ENCODE measurements at regions not wholly inside any gene's neighbourhood (a gene's known extent, or its start where the extent isn't known, plus 50 kb on each side); places are given as distances from the start of the nearest gene placed in this dataset.

DNA sequence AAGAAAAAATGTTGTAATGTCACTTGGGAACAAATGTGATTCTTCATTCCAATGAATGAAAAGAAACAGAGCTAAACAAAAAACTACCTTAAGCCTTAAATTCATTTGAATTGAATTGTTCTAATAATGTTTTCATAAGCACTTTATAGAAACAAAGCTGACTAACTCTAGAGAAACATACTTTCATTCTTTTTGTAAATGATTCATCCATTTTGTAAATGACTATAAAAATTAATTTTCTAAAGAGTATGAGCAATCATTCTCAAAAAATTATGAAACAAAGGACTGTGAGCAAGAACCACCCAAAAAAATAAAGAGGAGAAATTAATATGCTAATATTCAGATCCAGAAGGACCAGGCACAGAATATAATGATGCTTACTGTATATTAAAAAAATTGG, 986.5 kb upstream of the CHORDC1 start:
- no peak overlapping the region for H3K4me3 ChIP-seq (ENCODE audit: low read depth, low read length)
- no peak for DNase-seq (ENCODE audit: low read depth)
- TF ChIP-seq CTCF (IDR thresholded peaks at IDR 0.05; ENCODE audit: insufficient read depth, low read length), result no peak

DNA sequence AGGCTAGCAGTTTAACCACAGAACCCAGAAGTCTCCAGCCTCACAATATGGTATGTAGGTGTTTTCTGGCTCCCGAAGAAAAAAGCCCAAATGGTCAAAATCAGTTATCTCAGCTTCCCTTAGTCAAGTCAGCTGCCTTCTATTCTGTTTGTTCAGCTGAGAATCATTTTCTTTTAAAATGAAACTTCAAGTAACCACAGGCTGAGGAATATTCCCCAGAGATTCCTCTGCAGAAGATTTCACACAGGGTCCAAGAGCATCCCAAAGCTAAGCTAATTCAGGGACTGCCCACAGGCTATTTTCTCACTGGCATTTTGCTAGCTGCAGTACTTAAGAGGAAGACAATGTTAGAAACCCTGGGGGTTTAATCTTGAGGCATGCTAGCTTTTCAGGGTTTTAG, 977.0 kb upstream of the CHORDC1 start:
- TF ChIP-seq CTCF (IDR thresholded peaks at IDR 0.05; ENCODE audit: insufficient read depth, low read length), result no peak
- no peak overlapping the region for H3K4me3 ChIP-seq (ENCODE audit: low read depth, low read length)
- peak; percentile 68 for DNase-seq (ENCODE audit: low read depth)

DNA sequence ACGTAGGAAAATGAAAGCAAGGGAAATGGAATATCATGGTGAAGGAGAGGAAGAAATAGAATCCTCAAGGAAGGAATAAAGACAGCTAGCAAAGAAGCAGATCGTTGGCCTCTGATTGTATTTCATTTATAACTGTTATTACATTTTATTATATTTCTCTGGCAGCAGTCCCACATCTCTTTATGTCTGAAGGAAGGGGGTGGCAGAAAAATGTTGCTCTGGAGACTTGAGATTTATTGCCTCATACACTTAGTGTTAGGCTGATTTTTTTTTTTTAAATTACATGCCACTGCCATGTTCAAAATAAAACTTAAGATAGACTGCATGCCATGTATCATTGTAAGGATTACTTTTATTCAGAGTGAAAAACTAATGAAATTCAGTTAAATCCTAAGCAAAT, 971.7 kb upstream of the CHORDC1 start:
- H3K4me3 ChIP-seq (ENCODE audit: low read depth, low read length), result no peak overlapping the region
- no peak for TF ChIP-seq CTCF (IDR thresholded peaks at IDR 0.05; ENCODE audit: insufficient read depth, low read length)
- DNase-seq (ENCODE audit: low read depth), result no peak

GRCh38 chr11:91188484-91188883, 965.6 kb upstream of the CHORDC1 start:
- no peak for DNase-seq (ENCODE audit: low read depth)
- no peak for TF ChIP-seq CTCF (IDR thresholded peaks at IDR 0.05; ENCODE audit: insufficient read depth, low read length)
- H3K4me3 ChIP-seq (ENCODE audit: low read depth, low read length), result no peak overlapping the region

GRCh38 chr11:91187314-91187713, 964.5 kb upstream of the CHORDC1 start:
- H3K4me3 ChIP-seq (ENCODE audit: low read depth, low read length), result no peak overlapping the region
- no peak for DNase-seq (ENCODE audit: low read depth)
- no peak for TF ChIP-seq CTCF (IDR thresholded peaks at IDR 0.05; ENCODE audit: insufficient read depth, low read length)

GRCh38 chr11:91178366-91178765, 955.5 kb upstream of the CHORDC1 start:
- no peak for TF ChIP-seq CTCF (IDR thresholded peaks at IDR 0.05; ENCODE audit: insufficient read depth, low read length)
- H3K4me3 ChIP-seq (ENCODE audit: low read depth, low read length), result no peak overlapping the region
- DNase-seq (ENCODE audit: low read depth), result no peak

GRCh38 chr11:91174734-91175133, 951.9 kb upstream of the CHORDC1 start:
- TF ChIP-seq CTCF (IDR thresholded peaks at IDR 0.05; ENCODE audit: insufficient read depth, low read length), result no peak
- DNase-seq (ENCODE audit: low read depth), result no peak

More at GRCh38 chr11:91174734-91175133, 951.9 kb upstream of the CHORDC1 start:
- H3K4me3 ChIP-seq (ENCODE audit: low read depth, low read length), result no peak overlapping the region
